Esophagus muscularis mucosa (tissue), 4 donors: ENCODE measurements at regions not wholly inside any gene's neighbourhood (a gene's known extent, or its start where the extent isn't known, plus 50 kb on each side); places are given as distances from the start of the nearest gene placed in this dataset.

Source experiments
- DNase-seq: peaks from one replicate; pipeline ENCODE4 v3.0.0-alpha.2; 2017; ENCODE audit errors: extremely low spot score
- H3K27ac ChIP-seq, 4 donors: fragments of 200-600 bp; sonication (generic); replicated peaks in 1 of 4; 1 replicate in 3 of 4; 2 replicates in 1 of 4; pipeline ENCODE4 v1.5.1; 2016 to 2019; ENCODE audit warnings: mild to moderate bottlenecking in 1 of 4
- H3K27me3 ChIP-seq, 4 donors: fragments of 200-600 bp; sonication (generic); one replicate each; pipeline versions ENCODE4 v1.5.1 to v1.6.0; 2016 to 2019
- H3K36me3 ChIP-seq, 4 donors: fragments of 200-600 bp; sonication (generic); one replicate each; pipeline ENCODE4 v1.5.1; 2016 to 2019
- H3K4me1 ChIP-seq, 4 donors: fragments of 200-600 bp; sonication (generic); one replicate each; pipeline ENCODE4 v1.5.1; 2016 to 2019
- H3K4me3 ChIP-seq, 4 donors: fragments of 200-600 bp; sonication (generic); 1 replicate in 2 of 4; 2 replicates in 2 of 4; pipeline ENCODE4 v1.5.1; 2016 to 2019; ENCODE audit warnings: mild to moderate bottlenecking in 4 of 4, moderate library complexity in 1 of 4
- H3K9me3 ChIP-seq, 4 donors: fragments of 200-600 bp; sonication (generic); 1 replicate in 3 of 4; 2 replicates in 1 of 4; pipeline ENCODE4 v1.5.1; 2016 to 2019
- EP300 ChIP-seq: sonication (generic); formaldehyde crosslinking; IDR thresholded peaks from one replicate; pipeline ENCODE4 v1.6.1; 2017; ENCODE audit warnings: antibody characterized with exemption
- POLR2A ChIP-seq: fragments of 450-650 bp; IDR thresholded peaks from one replicate; pipeline ENCODE4 v1.6.1; 2017; ENCODE audit warnings: antibody characterized with exemption, moderate library complexity, mild to moderate bottlenecking, low read depth
- POLR2AphosphoS5 ChIP-seq, 2 donors: sonication (generic); formaldehyde crosslinking; IDR thresholded peaks; one replicate each; pipeline ENCODE4 v1.6.1; 2017; ENCODE audit warnings: antibody characterized with exemption in 2 of 2
- WGBS: methylation state at CpG from one replicate; pipeline ENCODE4 v1.1.5; 2018; 5-methylcytosine and 5-hydroxymethylcytosine counted together
- intact Hi-C: fragments of 100-400 bp; cut with DNase I; formaldehyde crosslinking; loops from one replicate; pipeline ENCODE4 v1.15.1; 2023
- TF ChIP-seq, protein P1 (sequence below), 3 experiments: fragments of 200-600 bp in 2 of 3; fragments of 450-650 bp in 1 of 3; sonication (generic) in 2 of 3; IDR thresholded peaks; one replicate each; pipeline ENCODE4 v1.5.1; 2017 to 2019; ENCODE audit warnings: antibody characterized with exemption in 3 of 3, mild to moderate bottlenecking in 2 of 3, moderate library complexity in 1 of 3

DNA sequence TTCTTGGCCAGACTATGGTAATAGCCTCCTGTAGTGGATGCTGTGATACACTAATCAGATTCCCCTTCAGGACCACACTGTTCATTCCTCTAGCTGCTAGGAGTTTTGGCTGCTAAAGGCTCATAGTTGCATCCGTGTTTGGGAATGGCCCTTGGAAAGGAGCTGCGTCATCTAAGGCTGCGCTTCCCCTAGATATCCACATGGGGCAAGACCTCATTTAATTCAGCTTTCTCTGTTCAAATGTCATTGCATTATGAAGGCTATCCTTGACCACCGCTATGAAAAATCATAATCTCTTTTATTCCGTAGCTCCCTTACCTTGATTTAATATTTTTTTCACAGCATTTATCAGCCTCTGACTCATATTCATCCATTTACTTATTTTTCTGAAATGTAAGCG is 258.3 kb upstream of the NR4A3 start:
- Histone ChIP-seq H3K4me3 (no peak overlapping the region), H3K36me3 (no peaks in the 10 kb centered on the region), H3K27me3 (no peaks in the 10 kb centered on the region), H3K9me3 (no peaks in the 10 kb centered on the region), H3K4me1 (no peaks in the 10 kb centered on the region), H3K27ac (no peak overlapping the region)
- WGBS: 90% methylated on average over 6 of the region's 6 CpGs
- intact Hi-C loops: no loop called here
- TF ChIP-seq POLR2A: no peak
- TF ChIP-seq, protein P1, sequence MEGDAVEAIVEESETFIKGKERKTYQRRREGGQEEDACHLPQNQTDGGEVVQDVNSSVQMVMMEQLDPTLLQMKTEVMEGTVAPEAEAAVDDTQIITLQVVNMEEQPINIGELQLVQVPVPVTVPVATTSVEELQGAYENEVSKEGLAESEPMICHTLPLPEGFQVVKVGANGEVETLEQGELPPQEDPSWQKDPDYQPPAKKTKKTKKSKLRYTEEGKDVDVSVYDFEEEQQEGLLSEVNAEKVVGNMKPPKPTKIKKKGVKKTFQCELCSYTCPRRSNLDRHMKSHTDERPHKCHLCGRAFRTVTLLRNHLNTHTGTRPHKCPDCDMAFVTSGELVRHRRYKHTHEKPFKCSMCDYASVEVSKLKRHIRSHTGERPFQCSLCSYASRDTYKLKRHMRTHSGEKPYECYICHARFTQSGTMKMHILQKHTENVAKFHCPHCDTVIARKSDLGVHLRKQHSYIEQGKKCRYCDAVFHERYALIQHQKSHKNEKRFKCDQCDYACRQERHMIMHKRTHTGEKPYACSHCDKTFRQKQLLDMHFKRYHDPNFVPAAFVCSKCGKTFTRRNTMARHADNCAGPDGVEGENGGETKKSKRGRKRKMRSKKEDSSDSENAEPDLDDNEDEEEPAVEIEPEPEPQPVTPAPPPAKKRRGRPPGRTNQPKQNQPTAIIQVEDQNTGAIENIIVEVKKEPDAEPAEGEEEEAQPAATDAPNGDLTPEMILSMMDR (IDR thresholded peaks at IDR 0.05): no peak
- TF ChIP-seq POLR2AphosphoS5 (IDR thresholded peaks at IDR 0.05): no peak
- TF ChIP-seq EP300: no peak
- DNase-seq: peak; percentile 14

DNA sequence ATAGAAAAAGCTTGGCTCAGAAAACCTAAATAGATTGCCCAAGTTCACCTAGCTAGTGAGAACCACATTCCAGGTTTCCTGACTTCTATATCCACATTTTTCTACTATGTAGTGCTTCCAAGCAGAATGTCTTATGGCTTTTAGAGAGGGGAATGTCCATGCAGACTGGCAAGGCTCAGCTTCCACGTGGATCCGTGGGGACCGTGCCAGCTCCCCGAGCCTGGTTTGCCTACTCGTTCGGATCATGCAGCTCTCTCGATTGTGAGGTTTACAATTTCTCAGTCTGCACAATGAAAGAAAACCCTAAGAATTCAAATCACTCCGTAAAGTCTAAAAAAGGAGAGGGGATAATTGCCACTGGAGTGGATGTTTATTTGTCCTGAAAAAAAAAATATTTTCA is 256.5 kb upstream of the NR4A3 start:
- DNase-seq: peak; percentile 10
- no peak overlapping the region for H3K27ac ChIP-seq
- no peaks in the 10 kb centered on the region for H3K27me3 ChIP-seq
- H3K4me1 ChIP-seq: no peaks in the 10 kb centered on the region
- intact Hi-C loops: no loop called here
- H3K36me3 ChIP-seq: no peaks in the 10 kb centered on the region
- TF ChIP-seq, protein P1 (IDR thresholded peaks at IDR 0.05): no peak
- TF ChIP-seq POLR2AphosphoS5 (IDR thresholded peaks at IDR 0.05): no peak
- no peak for TF ChIP-seq POLR2A
- no peak for TF ChIP-seq EP300
- H3K9me3 ChIP-seq: no peaks in the 10 kb centered on the region
- no peak overlapping the region for H3K4me3 ChIP-seq
- WGBS: 75% methylated on average over 8 of the region's 8 CpGs

DNA sequence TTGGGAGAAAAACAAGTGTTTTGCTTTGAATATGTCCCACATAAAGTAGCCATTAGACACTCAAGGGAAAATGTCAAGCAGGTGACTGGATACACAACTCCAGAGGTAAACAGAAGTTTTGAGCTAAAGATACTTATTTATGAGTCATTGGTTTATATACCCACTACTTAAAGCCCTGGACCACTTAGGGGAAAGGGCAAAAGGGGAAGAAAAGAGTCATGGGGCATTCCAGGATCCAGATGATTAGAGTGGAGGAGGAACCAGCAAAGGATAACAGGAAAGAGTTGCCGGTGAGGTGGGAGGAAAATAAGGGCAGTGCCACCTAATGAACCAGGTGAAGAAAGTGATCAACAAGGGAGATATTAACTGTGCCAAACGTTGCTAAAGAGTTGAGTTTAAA is 254.2 kb upstream of the NR4A3 start:
- WGBS: 79% methylated on average over 2 of the region's 2 CpGs
- no peak overlapping the region for H3K4me3 ChIP-seq
- intact Hi-C loops: no loop called here
- no peak overlapping the region for H3K27ac ChIP-seq
- no peak for TF ChIP-seq POLR2A
- TF ChIP-seq EP300: no peak
- TF ChIP-seq, protein P1 (IDR thresholded peaks at IDR 0.05): no peak
- no peak for TF ChIP-seq POLR2AphosphoS5 (IDR thresholded peaks at IDR 0.05)
- H3K27me3 ChIP-seq: no peaks in the 10 kb centered on the region
- no peak for DNase-seq
- no peaks in the 10 kb centered on the region for H3K9me3 ChIP-seq
- H3K4me1 ChIP-seq: peaks cover 0 to 3% (median under 1%) of the 10 kb centered on the region in 4 donors
- no peaks in the 10 kb centered on the region for H3K36me3 ChIP-seq

DNA sequence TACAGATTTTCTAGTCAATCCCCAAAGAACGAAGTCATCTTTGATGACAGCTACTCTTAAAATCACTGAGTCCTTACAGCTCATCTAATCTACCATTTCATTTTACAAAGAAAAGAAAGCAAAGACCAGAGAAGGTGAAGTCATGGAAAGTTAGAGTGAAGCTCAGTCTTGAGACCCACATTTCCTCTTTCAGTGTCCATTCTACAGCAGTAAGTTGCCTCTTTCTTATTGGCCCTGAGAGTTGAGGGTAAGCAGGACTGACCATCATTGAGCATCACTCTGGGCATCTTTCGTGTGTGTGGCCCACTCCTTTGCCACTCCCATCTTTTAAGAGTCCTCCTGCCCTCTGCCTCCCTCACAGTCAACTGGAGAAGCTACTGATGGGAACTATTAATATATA is 251.8 kb upstream of the NR4A3 start:
- no peaks in the 10 kb centered on the region for H3K36me3 ChIP-seq
- TF ChIP-seq EP300: no peak
- no peak for TF ChIP-seq POLR2A
- TF ChIP-seq, protein P1 (IDR thresholded peaks at IDR 0.05): no peak
- TF ChIP-seq POLR2AphosphoS5 (IDR thresholded peaks at IDR 0.05): no peak
- no peak overlapping the region for H3K27ac ChIP-seq
- WGBS: 95% methylated on average over 2 of the region's 2 CpGs
- peaks cover 0 to 11% (median 5%) of the 10 kb centered on the region in 4 donors for H3K4me1 ChIP-seq
- intact Hi-C loops: no loop called here
- H3K27me3 ChIP-seq: no peaks in the 10 kb centered on the region
- no peak overlapping the region for H3K4me3 ChIP-seq
- H3K9me3 ChIP-seq: no peaks in the 10 kb centered on the region
- DNase-seq: no peak

DNA sequence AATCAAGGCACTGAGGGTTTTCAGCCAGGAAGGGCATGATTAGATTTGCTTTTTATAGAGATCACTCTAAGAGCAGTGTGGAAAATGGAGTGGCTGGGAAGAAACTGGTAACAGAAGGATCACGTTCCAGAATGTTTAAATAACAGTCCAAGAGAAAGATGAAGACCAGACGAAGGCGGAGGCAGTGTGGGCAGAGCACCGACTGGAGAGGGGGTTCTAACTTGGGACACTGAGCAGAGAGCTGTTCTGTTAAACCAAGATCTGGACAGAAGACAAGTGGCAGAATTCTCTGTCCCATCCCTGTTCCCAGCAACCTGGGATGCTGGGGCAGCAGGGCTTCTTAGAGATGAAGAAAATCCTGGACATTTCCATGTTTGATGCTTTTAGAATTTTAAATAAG is 249.1 kb upstream of the NR4A3 start:
- peaks cover 0 to 11% (median 5%) of the 10 kb centered on the region in 4 donors for H3K4me1 ChIP-seq
- H3K9me3 ChIP-seq: no peaks in the 10 kb centered on the region
- WGBS: 49% methylated on average over 4 of the region's 4 CpGs
- no peak overlapping the region for H3K4me3 ChIP-seq
- no peak overlapping the region for H3K27ac ChIP-seq
- no peaks in the 10 kb centered on the region for H3K36me3 ChIP-seq
- TF ChIP-seq, protein P1 (IDR thresholded peaks at IDR 0.05): no peak
- TF ChIP-seq POLR2AphosphoS5 (IDR thresholded peaks at IDR 0.05): no peak
- TF ChIP-seq POLR2A: no peak
- no peak for TF ChIP-seq EP300
- no peaks in the 10 kb centered on the region for H3K27me3 ChIP-seq
- intact Hi-C loops: no loop called here
- peak; percentile 80 for DNase-seq
